ENCODE measurements at regions not wholly inside any gene's neighbourhood (a gene's known extent, or its start where the extent isn't known, plus 50 kb on each side); places are given as distances from the start of the nearest gene placed in this dataset.
"Not testable (repeated sequence)": the region's sequence is repeated elsewhere in the genome, so short reads cannot be mapped to it uniquely, and the experiment has no call there.

DNA sequence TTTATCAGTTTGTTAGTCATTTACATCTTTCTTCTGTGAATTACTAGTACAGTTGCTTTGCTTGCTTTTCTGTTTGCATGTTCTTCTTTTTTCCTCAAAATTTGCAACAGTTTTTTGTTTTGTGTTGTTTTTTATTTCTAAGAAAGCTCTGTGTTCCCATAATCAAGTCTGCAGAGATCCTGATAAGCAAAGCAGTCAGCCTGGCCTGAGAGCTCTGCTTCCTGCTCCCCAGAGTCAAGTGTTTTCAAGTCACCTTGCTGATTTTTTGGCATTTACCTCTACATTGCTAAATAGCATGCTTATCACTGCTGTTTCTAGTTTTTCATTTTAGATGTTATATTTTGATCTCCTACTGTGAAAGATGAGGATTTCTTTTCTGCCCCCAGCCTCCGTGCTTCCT is 113.2 kb downstream of the CDRT15L2 start:
- not testable (repeated sequence) for ATAC-seq, DNase-seq

GRCh38 chr17:20695871-20696270 is 116.3 kb downstream of the CDRT15L2 start:
- H3K36me3 Mint-ChIP-seq, H3K27me3 Mint-ChIP-seq, POLR2A ChIA-PET, H3K4me3 Mint-ChIP-seq, ATAC-seq, DNase-seq, H3K9me3 Mint-ChIP-seq: not testable (repeated sequence)
- Mint-ChIP-seq H3K27ac (peak overlapping the region in 2 of 10 donors; percentile 46 to 57), H3K4me1 (peaks cover 20 to 52% (median 47%) of the 10 kb centered on the region in 4 donors)

More for the DNA sequence above, 113.2 kb downstream of the CDRT15L2 start:
- H3K36me3 Mint-ChIP-seq, H3K27me3 Mint-ChIP-seq, H3K9me3 Mint-ChIP-seq, POLR2A ChIA-PET, H3K4me3 Mint-ChIP-seq: not testable (repeated sequence)
- peaks cover 10 to 31% (median 22%) of the 10 kb centered on the region in 4 donors for H3K4me1 Mint-ChIP-seq
- peak overlapping the region in 4 of 10 donors; percentile 2 to 51 (median 19) for H3K27ac Mint-ChIP-seq

DNA sequence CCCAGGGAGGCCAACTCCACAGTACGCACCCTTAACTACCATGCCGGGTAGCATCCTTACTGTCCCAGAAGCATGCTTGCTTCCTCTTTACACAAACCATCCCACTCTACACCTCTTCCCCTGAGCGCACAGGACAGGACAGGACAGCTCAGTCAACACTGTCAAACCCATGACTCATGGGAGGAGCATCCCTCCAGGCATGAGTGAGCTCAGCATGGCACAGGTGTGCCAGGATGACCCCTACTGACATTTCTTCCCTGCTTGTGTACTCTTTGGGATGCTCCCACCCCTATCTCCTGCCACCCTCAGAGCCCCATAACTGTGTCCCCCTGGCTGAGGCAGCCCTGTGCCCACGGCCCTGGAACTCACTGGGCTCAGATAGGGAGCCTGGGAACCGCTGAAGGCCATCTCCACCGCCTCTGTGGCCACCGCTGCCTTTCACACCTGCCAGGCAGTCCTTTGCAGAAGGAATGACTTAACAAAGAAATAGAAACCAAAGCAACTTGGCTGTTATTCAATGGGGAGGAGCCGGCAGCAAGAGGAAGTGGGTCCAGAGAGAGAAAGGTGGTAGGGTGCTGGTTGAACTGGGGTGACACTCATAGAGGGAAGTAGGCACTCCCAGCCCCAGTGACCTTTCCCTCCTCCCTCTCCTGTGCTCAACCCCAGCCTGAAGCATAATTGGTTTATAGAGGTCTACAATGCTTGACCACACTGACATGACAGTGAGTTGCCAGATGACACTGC is 119.1 kb downstream of the CDRT15L2 start:
- ATAC-seq (peak; percentile 79 to 92), DNase-seq (peak in 7 of 10 donors; percentile 19 to 66 (median 33))
- H3K4me3 Mint-ChIP-seq = peak overlapping the region; percentile 69 to 89 (median 84)
- POLR2A ChIA-PET, H3K9me3 Mint-ChIP-seq, H3K27me3 Mint-ChIP-seq, H3K36me3 Mint-ChIP-seq: not testable (repeated sequence)
- peak overlapping the region; percentile 74 to 93 (median 84) for H3K27ac Mint-ChIP-seq
- peaks cover 18 to 56% (median 37%) of the 10 kb centered on the region in 4 donors for H3K4me1 Mint-ChIP-seq

- Mint-ChIP-seq H3K4me3 (peak overlapping the region in 1 of 10 donors; percentile 19), H3K4me1 (peaks cover 16 to 61% (median 30%) of the 10 kb centered on the region in 4 donors)
Measured at GRCh38 chr17:20700528-20700927, 121.0 kb downstream of the CDRT15L2 start.

DNA sequence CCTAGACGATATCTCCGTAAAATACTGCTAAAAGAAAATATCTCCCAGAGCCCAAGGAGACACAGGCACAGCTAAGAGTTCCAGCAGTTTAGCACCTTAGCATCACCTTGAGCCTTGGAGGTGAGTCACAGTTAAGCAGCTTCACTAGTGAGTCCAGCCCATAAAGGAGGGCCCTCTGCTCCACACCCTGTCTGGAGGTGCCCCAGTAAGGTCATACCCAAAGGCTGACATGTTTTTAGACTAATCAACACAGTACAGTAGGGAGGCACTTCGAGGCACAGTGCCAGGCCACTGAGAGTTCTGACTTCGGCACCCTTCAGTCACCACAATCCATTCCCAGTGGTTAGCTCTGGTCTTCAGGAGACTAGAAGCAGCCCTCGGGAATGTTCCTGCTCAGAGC is 121.8 kb downstream of the CDRT15L2 start:
- DNase-seq, H3K27me3 Mint-ChIP-seq, H3K4me3 Mint-ChIP-seq, ATAC-seq, POLR2A ChIA-PET, H3K9me3 Mint-ChIP-seq, H3K36me3 Mint-ChIP-seq: not testable (repeated sequence)
- Mint-ChIP-seq H3K4me1 (peaks cover 12 to 57% (median 26%) of the 10 kb centered on the region in 4 donors), H3K27ac (peak overlapping the region in 1 of 10 donors; percentile 73)

More at GRCh38 chr17:20700528-20700927, 121.0 kb downstream of the CDRT15L2 start:
- ATAC-seq, H3K27ac Mint-ChIP-seq, DNase-seq, POLR2A ChIA-PET, H3K9me3 Mint-ChIP-seq, H3K27me3 Mint-ChIP-seq, H3K36me3 Mint-ChIP-seq: not testable (repeated sequence)

DNA sequence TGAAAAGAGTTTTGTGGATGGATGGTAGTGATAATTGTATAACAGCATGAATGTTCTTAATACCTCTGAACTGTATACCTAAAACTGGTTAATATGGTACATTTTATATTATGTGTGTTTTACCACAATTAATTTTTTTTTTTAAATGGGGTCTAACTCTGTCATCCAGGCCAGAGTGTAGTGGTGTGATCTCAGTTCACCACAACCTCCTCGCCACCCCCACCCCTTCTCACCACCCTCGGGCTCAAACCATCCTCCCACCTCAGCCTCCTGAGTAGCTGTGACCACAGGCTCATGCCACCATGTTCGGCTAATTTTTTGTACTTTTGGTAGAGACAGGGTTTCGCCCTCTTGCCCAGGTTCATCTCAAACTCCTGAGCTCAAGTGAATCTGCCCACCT is 123.2 kb downstream of the CDRT15L2 start:
- DNase-seq = no peak
- ATAC-seq = no peak
- POLR2A ChIA-PET = no interaction called here
- peak overlapping the region in 2 of 10 donors; percentile 17 to 33 for H3K27ac Mint-ChIP-seq
- H3K36me3 Mint-ChIP-seq = no peaks in the 10 kb centered on the region
- H3K9me3 Mint-ChIP-seq = peaks cover 0 to 4% (median 0%) of the 10 kb centered on the region in 9 donors
- H3K27me3 Mint-ChIP-seq = no peaks in the 10 kb centered on the region
- H3K4me3 Mint-ChIP-seq = peak overlapping the region in 1 of 10 donors; percentile 41
- peaks cover 10 to 49% (median 22%) of the 10 kb centered on the region in 4 donors for H3K4me1 Mint-ChIP-seq

DNA sequence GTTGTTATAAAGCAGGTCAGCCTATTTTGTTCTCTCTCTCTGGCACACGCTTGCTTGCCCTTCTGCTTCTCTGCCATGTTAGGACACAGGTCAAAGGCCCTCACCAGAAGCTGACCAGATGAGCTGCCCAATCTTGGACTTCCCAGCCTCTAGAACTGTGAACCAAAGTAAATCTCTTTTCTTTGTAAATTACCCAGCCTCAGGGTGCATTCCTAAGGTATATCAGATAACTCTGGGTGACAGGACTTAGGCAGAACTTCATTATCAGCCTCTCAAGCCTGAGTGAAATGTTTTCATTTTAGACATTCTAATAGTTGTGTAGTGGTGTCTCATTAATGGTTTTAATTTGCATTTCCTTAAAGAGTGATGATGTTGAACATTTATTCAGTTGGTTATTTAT is 124.3 kb downstream of the CDRT15L2 start:
- Mint-ChIP-seq H3K4me1 (peaks cover 4 to 38% (median 12%) of the 10 kb centered on the region in 4 donors), H3K27ac (no peak overlapping the region), H3K36me3 (no peaks in the 10 kb centered on the region), H3K27me3 (no peaks in the 10 kb centered on the region), H3K9me3 (peaks cover 0 to 4% (median 0%) of the 10 kb centered on the region in 9 donors), H3K4me3 (no peak overlapping the region)
- DNase-seq (no peak), ATAC-seq (no peak)
- POLR2A ChIA-PET = no interaction called here

DNA sequence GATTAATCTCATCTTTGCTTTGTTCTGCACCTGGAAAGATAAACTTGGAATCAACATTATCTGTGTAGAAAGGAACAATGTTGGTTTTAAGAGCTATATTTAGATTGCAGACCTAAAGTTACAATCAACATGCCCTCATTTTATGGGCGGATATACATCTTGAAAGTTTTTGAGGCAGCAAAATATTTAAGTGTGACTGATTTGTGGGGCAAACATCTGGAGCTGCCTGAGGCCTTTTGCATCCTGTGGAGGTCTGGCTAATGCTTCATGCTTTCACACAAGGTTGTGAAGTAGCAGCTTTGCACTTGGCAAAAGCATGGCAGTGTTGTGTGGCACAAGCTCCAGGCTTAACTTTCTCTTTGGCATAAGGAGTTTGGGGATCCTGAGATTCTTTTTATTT is 125.7 kb downstream of the CDRT15L2 start:
- POLR2A ChIA-PET, DNase-seq, H3K27ac Mint-ChIP-seq, H3K4me3 Mint-ChIP-seq, ATAC-seq, H3K9me3 Mint-ChIP-seq, H3K27me3 Mint-ChIP-seq, H3K36me3 Mint-ChIP-seq: not testable (repeated sequence)
- H3K4me1 Mint-ChIP-seq = peaks cover 0 to 29% (median 0%) of the 10 kb centered on the region in 4 donors

DNA sequence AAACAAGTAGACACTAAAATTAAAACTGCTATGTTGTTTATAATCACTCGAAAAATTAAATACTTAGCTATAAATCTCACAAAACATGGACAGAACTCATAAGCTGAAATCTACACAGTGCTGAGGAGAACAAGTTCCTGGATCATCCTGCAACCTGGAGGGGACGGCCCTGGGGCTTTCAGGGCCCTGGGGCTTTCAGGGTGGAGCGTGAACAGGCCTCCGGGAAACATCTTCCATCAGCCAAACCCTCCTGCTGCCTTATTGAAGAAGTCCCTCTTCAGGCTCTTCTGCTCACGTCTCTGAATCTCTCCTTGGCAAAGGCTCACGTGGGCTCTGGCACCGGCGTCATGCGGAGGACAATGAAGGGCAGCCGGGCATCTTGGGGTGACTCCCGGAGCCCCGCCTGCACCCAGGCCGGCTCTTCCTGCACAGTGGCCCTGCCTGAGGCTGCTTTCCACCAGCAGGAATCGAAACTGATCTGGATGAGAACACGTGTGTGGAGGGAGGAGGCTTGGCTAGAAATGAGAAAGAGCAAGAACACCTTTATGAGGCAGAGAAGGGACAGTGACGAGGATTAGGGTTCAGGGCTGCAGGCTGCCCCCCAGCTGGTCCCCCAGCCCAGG is 127.3 kb downstream of the CDRT15L2 start:
- Mint-ChIP-seq H3K27me3 (no peaks in the 10 kb centered on the region), H3K9me3 (peaks cover 0 to 4% (median 0%) of the 10 kb centered on the region in 9 donors), H3K36me3 (no peaks in the 10 kb centered on the region), H3K4me3 (no peak overlapping the region), H3K4me1 (peaks cover 0 to 17% (median 0%) of the 10 kb centered on the region in 4 donors), H3K27ac (peak overlapping the region in 1 of 10 donors; percentile 3)
- POLR2A ChIA-PET = interaction anchor here (0.6 kb wide), 1 partner anchor 322 kb away, joined by 4 read pairs; no protein-coding TSS in a partner anchor
- no peak for ATAC-seq
- no peak for DNase-seq

- DNase-seq, H3K9me3 Mint-ChIP-seq, H3K36me3 Mint-ChIP-seq, H3K4me3 Mint-ChIP-seq, H3K27ac Mint-ChIP-seq, ATAC-seq, H3K27me3 Mint-ChIP-seq: not testable (repeated sequence)
- POLR2A ChIA-PET = interaction anchor here (0.7 kb wide), 1 partner anchor 617 kb away, joined by 3 read pairs; no protein-coding TSS in a partner anchor
- H3K4me1 Mint-ChIP-seq = peaks cover 0 to 10% (median 0%) of the 10 kb centered on the region in 4 donors
Measured at GRCh38 chr17:20708821-20709220, 129.3 kb downstream of the CDRT15L2 start.

GRCh38 chr17:20716481-20716880 is 137.0 kb downstream of the CDRT15L2 start:
- not testable (repeated sequence) for H3K27ac Mint-ChIP-seq, H3K9me3 Mint-ChIP-seq

GRCh38 chr17:20721171-20721570 is 141.6 kb downstream of the CDRT15L2 start:
- H3K27ac Mint-ChIP-seq = no peak overlapping the region
- no peaks in the 10 kb centered on the region for H3K9me3 Mint-ChIP-seq
- H3K4me1 Mint-ChIP-seq = peaks cover 0 to 3% (median 0%) of the 10 kb centered on the region in 4 donors
- no peak for DNase-seq
- H3K4me3 Mint-ChIP-seq = no peak overlapping the region
- no peak for ATAC-seq
- no peaks in the 10 kb centered on the region for H3K36me3 Mint-ChIP-seq
- POLR2A ChIA-PET = no interaction called here
- H3K27me3 Mint-ChIP-seq = no peaks in the 10 kb centered on the region

More at GRCh38 chr17:20716481-20716880, 137.0 kb downstream of the CDRT15L2 start:
- H3K4me3 Mint-ChIP-seq, DNase-seq, ATAC-seq, H3K36me3 Mint-ChIP-seq, H3K27me3 Mint-ChIP-seq, H3K4me1 Mint-ChIP-seq: not testable (repeated sequence)
- POLR2A ChIA-PET = interaction anchor here (0.6 kb wide), 1 partner anchor 42 kb away, joined by 4 read pairs; no protein-coding TSS in a partner anchor

- H3K9me3 Mint-ChIP-seq, ATAC-seq, DNase-seq, POLR2A ChIA-PET, H3K27me3 Mint-ChIP-seq, H3K36me3 Mint-ChIP-seq, H3K27ac Mint-ChIP-seq, H3K4me3 Mint-ChIP-seq: not testable (repeated sequence)
- H3K4me1 Mint-ChIP-seq = peaks cover 0 to 13% (median 0%) of the 10 kb centered on the region in 4 donors
Measured at GRCh38 chr17:20724391-20724790, 144.9 kb downstream of the CDRT15L2 start.

All from naive thymus-derived CD8-positive, alpha-beta T cell (primary cell).